HG02798 (cell line): ENCODE measurements at regions not wholly inside any gene's neighbourhood (a gene's known extent, or its start where the extent isn't known, plus 50 kb on each side); places are given as distances from the start of the nearest gene placed in this dataset.
A peak's percentile ranks its signal among the peaks of the same experiment; 100 is the strongest.
"Not testable (repeated sequence)": the region's sequence is repeated elsewhere in the genome, so short reads cannot be mapped to it uniquely, and the experiment has no call there.

Experiments used
- ATAC-seq: cut with Tn5 transposase; IDR thresholded peaks from one replicate; pipeline ENCODE4 v1.9.1; 2021; ENCODE audit warnings: mild to moderate bottlenecking; ENCODE audit not compliant: unreplicated experiment, poor library complexity

DNA sequence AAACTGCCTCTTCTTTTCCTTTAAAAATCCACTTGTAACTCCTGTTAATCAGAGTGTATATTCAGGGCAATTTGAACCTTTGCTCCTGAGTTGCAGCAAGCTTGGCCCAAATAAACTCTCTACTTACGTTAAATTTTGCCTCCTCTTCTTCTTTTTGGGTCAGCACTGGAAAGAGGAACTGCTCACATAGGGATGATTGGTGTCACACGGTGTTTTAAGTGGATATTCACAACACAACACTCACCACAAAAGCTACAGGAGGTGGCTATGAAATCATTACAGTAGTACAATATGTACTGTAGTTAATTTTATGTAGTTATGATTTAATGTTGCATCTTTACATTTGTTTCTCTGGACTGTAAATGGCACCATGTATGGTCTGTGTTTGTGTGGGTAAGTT is 96.8 kb upstream of the DOCK9 start:
- ATAC-seq = no peak

DNA sequence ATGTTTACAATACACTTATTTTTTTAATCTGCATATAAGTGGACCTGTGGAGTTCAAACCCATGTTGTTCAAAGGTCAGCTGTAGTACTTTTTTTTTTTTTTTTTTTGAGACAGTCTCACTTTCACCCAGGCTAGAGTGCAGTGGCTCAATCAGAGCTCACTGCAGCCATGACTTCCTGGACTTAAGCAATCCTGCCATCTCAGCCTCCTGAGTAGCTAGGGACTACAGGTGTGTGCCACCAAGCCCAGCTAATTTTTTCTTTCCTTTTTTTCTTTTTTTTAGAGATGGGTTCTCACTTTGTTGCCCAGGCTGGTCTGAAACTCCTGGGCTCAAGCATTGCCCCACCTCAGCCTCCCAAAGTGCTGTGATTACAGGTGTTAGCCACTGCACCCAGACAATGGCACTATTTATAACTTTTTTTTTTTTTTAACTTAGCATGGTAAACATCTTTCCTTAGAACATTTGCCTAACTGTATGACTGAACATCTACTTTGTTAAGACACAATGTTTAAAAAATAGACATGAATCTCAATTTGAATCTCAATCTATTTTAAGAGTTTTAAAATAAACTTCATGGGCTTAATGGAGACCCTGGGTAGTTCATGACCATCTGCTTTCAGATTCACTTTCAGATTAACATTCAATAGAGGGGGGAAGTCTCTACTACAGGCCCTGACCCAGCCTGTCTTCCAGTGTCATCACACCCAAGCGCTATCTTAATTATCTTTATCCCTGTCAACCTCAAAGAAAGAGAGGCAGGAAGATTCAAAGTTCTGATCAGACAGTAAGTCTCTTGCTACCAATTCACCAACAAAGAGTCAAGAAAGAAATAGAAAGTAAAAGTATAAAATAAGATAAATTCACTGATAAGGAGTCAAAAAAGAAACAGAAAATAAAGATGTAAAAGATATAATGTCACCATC is 97.7 kb upstream of the DOCK9 start:
- peak; percentile 86 for ATAC-seq

- ATAC-seq = no peak
These were observed 100.3 kb upstream of the DOCK9 start for GRCh38 chr13:99078017-99078771.

- no peak for ATAC-seq
These were observed 102.3 kb upstream of the DOCK9 start for GRCh38 chr13:99080131-99080530.

DNA sequence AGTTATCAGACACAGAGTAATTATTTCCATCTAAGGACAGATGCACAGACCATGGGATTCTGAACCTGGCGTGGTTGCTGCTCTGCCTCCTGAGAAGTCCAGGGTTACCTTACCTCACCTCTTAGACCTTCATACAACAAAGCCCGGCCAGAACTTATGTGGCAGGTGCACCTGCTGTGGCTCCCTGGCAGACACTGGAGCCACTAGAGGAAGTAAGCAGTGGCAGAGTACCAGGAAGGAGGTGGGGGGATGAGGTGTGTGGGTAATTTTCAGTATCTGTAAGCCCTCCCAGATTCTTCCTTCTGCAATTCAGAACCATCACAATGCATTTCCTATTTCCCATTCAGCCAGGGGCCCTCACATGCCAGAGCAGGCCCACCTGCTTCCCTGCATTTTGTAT is 106.1 kb upstream of the DOCK9 start:
- ATAC-seq = no peak

GRCh38 chr13:99085139-99085807 is 107.4 kb upstream of the DOCK9 start:
- no peak for ATAC-seq

DNA sequence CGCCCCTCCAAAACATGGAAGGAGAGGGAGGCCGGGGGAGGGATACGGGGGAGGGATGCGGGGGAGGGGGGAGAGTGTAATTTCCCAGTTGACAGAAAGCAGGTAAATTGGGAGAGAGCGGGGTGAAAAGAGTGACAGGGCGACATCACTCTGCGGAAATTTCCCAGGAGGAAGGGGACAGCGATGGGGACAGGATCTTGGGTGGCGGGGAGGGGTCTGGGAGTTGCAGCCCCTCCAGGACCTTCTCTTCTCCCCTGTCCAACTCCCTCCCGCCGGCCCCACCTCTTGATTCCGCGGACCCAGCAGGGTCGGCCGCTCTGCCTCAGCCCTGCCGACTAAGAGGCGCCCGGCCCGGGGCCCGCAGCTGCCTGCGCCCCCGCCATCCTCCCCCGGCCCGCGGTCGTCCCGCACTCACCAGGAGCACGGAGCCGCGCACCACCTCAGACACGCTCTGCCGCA is 108.0 kb upstream of the DOCK9 start:
- ATAC-seq = no peak

DNA sequence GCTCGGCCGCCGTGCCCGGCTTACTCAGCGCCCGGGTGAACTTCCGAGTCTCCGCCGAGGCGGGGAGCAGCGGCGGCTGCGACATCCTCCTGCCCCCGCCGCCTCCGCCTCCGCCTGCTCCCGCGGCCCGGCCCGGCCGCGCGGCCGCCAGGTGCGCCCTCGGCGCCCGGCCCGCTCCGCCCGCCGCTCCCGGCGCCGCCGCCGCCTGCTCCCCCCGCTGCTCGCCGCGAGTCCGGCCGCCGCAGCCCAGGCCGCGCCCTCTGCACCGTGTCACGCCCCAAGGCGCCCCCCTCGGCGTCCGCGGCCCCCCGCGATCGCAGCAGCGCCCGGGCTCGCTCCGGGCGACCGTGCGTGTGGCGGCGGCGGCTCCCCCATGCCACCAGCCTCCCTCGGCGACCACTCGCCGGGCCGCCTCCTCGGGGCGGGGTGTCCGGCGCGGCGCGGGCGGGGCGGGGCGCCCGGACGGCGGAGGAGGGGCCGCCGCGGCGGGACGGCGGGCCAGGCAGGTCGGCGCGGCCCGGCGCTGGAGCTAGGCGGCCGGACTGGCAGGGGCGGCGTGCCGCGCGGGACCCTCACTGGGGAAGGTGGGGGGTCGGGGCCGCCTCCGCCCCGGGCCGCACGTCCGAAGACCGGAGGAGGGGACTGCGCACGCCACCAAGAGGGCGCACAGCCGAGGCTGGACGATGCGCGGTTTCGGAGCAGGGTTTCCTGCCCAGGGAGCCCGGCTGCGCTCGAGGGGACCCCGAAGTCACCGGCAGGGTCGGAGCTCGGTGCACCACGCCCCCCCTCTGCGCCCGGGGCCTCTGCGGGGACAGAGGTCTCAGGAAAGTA is 108.6 kb upstream of the DOCK9 start:
- peak; percentile 47 for ATAC-seq

GRCh38 chr13:99087098-99087953 is 109.5 kb upstream of the DOCK9 start:
- ATAC-seq = peak; percentile 89

- peak; percentile 24 for ATAC-seq
These were observed 110.2 kb upstream of the DOCK9 start for GRCh38 chr13:99087954-99088491.

GRCh38 chr13:99093997-99094396 is 106.7 kb upstream of the UBAC2 start:
- ATAC-seq = no peak

GRCh38 chr13:99101831-99102230 is 98.8 kb upstream of the UBAC2 start:
- ATAC-seq = not testable (repeated sequence)

GRCh38 chr13:99103536-99103935 is 97.1 kb upstream of the UBAC2 start:
- ATAC-seq = no peak

DNA sequence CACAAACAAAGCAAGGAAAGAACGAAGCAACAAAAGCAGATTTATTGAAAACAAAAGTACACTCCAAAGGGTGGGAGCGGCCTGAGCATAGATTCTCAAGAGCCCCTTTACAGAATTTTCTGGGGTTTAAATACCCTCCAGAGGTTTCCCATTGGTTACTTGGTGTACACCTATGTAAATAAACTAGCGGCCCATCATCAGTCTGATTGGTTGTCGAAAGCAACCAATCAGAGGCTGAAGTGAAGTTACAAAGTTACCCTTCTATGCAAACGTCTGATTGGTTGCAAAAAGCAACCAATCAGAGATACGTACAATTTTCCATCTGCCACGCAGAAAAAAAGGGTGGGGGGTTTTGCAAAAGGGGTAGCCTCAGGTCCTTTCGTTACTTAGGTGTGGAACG is 96.3 kb upstream of the UBAC2 start:
- ATAC-seq = no peak

DNA sequence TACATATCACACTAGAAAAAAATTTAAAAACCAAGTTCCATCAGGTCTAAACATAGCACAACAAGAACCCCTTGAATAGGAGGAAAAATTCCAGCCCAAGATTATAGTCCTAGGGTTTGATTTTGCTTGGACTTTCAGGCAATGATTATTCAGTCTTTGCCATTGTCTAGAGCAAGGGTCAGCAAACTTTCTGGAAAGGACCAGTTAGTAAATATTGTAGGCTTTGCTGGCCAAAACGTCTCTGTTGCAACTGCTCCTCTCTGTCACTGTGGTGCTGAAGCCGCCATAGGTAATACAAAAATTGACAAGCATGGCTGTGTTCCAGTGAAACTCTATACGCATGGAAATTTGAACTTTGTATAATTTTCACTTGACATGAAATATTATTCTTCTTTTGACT is 95.5 kb upstream of the UBAC2 start:
- ATAC-seq = no peak

DNA sequence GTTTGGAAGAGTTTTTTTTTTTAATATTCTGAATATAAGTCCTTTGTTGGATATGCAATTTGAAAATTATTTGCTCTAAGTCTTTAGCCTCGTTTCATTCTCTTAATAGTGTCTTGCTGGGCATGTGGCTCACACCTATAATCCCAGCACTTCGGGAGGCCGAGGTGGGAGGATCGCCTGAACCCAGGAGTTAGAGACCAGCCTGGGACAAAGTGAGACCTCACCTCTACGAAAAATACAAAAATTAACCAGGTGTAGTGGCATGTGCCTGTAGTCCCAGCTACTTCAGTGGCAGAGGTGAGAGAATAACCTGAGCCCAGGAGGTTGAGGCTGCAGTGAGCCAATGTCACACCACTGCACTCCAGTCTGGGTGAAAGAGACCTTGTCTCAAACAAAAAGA is 87.3 kb upstream of the UBAC2 start:
- no peak for ATAC-seq

GRCh38 chr13:99118179-99118578 is 82.5 kb upstream of the UBAC2 start:
- no peak for ATAC-seq

GRCh38 chr13:99119656-99120055 is 81.0 kb upstream of the UBAC2 start:
- ATAC-seq = no peak

DNA sequence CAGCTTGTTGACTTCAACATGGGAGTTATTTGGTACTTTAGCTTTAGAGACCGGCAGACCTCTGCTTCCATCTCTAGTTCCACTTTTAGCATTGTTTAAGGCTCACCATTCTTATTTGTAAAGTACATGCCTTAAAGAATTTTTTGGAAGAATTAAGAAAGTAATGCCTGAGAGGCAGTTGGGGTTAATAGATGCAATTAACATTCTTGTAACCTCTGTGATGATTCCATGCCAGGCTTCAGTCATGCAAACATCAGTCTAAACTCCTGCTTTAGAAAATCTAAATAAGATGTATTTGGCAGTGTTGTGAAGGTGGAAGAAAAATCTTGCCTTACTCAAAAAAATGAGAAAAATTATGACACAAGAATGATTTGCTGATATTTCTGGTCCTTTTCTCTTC is 79.9 kb upstream of the UBAC2 start:
- no peak for ATAC-seq
